DND-41 (cell line): ENCODE measurements at regions not wholly inside any gene's neighbourhood (a gene's known extent, or its start where the extent isn't known, plus 50 kb on each side); places are given as distances from the start of the nearest gene placed in this dataset.

Source experiments
- ATAC-seq: fragments of 200-7000 bp; cut with Tn5 transposase; 3 replicates; pipeline ENCODE4 v1.9.1; 2021; ENCODE audit warnings: low read depth; ENCODE audit not compliant: insufficient read depth
- DNase-seq: peaks from one replicate; pipeline ENCODE4 v3.0.0-alpha.2; 2020
- H2AFZ ChIP-seq: 2 replicates; pipeline ENCODE4 v1.6.0; 2012; ENCODE audit warnings: low read depth, low read length
- H3K27ac ChIP-seq: 2 replicates; pipeline ENCODE4 v1.5.1; 2012; ENCODE audit warnings: low read length, inconsistent platforms
- H3K27me3 ChIP-seq: fragments of 200-600 bp; sonication (generic); 2 replicates; pipeline ENCODE4 v1.6.0; 2012; ENCODE audit warnings: low read length, mild to moderate bottlenecking, inconsistent platforms; ENCODE audit not compliant: insufficient read depth, poor library complexity
- H3K36me3 ChIP-seq: 2 replicates; pipeline ENCODE4 v1.5.1; 2012; ENCODE audit warnings: low read length, inconsistent platforms; ENCODE audit not compliant: insufficient read depth
- H3K4me1 ChIP-seq: 2 replicates; pipeline ENCODE4 v1.5.1; 2012; ENCODE audit warnings: mild to moderate bottlenecking, low read length; ENCODE audit not compliant: insufficient read depth
- H3K4me2 ChIP-seq: 2 replicates; pipeline ENCODE4 v1.6.0; 2012; ENCODE audit warnings: mild to moderate bottlenecking, moderate library complexity, low read length, inconsistent platforms; ENCODE audit not compliant: insufficient read depth
- H3K4me3 ChIP-seq, 2 experiments: fragments of 200-600 bp in 1 of 2; shearing (Covaris generic) in 1 of 2; 2 replicates each; pipeline ENCODE4 v1.5.1; 2012 to 2016; ENCODE audit warnings: inconsistent platforms in 2 of 2, low read length in 2 of 2, mild to moderate bottlenecking in 2 of 2, low read depth in 1 of 2, moderate library complexity in 1 of 2
- H3K79me2 ChIP-seq: 2 replicates; pipeline ENCODE4 v1.6.0; 2012; ENCODE audit warnings: low read length, inconsistent platforms; ENCODE audit not compliant: insufficient read depth
- H3K9ac ChIP-seq: 2 replicates; pipeline ENCODE4 v1.6.0; 2012; ENCODE audit warnings: low read depth, mild to moderate bottlenecking, inconsistent platforms, low read length, moderate library complexity
- H3K9me3 ChIP-seq: 2 replicates; pipeline ENCODE4 v1.5.1; 2012; ENCODE audit warnings: low read length, moderate library complexity, mild to moderate bottlenecking, inconsistent platforms; ENCODE audit not compliant: insufficient read depth, severe bottlenecking
- H4K20me1 ChIP-seq: 2 replicates; pipeline ENCODE4 v1.6.0; 2012; ENCODE audit warnings: low read length; ENCODE audit not compliant: insufficient read depth
- EZH2 ChIP-seq: IDR thresholded peaks from 3 replicates; pipeline ENCODE4 v1.6.1; 2012; ENCODE audit warnings: borderline replicate concordance, low read depth, mild to moderate bottlenecking, moderate library complexity, low read length, inconsistent platforms; ENCODE audit not compliant: severe bottlenecking
- TF ChIP-seq, protein P1 (sequence below): IDR thresholded peaks from 2 replicates; pipeline ENCODE4 v1.5.1; 2012; ENCODE audit warnings: borderline replicate concordance, low read length, moderate library complexity, mild to moderate bottlenecking; ENCODE audit not compliant: poor library complexity, severe bottlenecking; ENCODE audit errors: extremely low read depth

DNA sequence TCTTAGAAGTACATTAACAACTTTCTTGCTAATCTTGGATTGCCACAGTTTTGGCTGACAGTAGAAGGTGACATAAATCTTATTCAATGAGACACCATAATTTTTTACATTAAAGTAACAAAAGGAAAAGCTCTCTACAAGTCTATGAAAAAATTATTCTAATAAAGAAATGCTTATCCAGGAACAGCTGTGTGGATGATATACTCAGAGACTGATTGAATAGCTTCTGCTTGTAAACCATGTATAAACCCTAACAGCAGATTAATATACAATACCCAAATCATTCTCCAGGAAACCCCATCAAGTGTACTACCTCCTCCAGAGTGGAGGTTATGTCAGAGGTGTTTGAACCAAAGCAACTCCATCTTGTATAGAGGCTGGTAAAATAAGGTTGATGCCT is 581.4 kb upstream of the PTGER4 start:
- H3K9me3 ChIP-seq = peaks cover 13% of the 10 kb centered on the region
- no peaks in the 10 kb centered on the region for H3K4me1 ChIP-seq
- no peak for DNase-seq
- H3K9ac ChIP-seq = no peak overlapping the region
- no peak overlapping the region for H3K27ac ChIP-seq
- H3K4me2 ChIP-seq = no peak overlapping the region
- no peaks in the 10 kb centered on the region for H3K36me3 ChIP-seq
- no peaks in the 10 kb centered on the region for H3K27me3 ChIP-seq
- H3K79me2 ChIP-seq = no peaks in the 10 kb centered on the region
- ATAC-seq = no peak
- no peak overlapping the region for H2AFZ ChIP-seq
- TF ChIP-seq, protein P1, sequence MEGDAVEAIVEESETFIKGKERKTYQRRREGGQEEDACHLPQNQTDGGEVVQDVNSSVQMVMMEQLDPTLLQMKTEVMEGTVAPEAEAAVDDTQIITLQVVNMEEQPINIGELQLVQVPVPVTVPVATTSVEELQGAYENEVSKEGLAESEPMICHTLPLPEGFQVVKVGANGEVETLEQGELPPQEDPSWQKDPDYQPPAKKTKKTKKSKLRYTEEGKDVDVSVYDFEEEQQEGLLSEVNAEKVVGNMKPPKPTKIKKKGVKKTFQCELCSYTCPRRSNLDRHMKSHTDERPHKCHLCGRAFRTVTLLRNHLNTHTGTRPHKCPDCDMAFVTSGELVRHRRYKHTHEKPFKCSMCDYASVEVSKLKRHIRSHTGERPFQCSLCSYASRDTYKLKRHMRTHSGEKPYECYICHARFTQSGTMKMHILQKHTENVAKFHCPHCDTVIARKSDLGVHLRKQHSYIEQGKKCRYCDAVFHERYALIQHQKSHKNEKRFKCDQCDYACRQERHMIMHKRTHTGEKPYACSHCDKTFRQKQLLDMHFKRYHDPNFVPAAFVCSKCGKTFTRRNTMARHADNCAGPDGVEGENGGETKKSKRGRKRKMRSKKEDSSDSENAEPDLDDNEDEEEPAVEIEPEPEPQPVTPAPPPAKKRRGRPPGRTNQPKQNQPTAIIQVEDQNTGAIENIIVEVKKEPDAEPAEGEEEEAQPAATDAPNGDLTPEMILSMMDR = no peak
- TF ChIP-seq EZH2 = no peak
- H4K20me1 ChIP-seq = no peaks in the 10 kb centered on the region
- no peak overlapping the region for H3K4me3 ChIP-seq

DNA sequence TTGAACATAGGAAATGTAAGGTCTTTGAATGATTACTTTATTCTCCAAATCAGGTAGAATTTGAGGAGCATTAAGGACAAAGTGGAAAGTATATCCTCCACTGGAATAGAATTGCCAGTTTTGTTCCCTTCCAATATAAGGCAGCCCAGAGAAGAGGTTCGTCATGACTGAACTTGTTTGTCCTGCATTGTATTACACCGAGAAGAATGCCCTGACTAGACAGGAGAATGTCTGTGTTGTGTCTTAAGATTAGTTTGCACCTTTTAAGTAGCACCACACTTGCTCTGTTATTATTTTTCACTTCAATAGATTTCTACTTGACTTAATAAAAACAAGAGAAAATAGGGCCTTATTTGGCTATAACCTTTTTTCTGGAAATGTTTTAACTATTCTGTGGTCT is 586.2 kb upstream of the PTGER4 start:
- ATAC-seq = no peak
- H3K4me3 ChIP-seq = no peak overlapping the region
- H3K79me2 ChIP-seq = no peaks in the 10 kb centered on the region
- H3K4me2 ChIP-seq = no peak overlapping the region
- no peaks in the 10 kb centered on the region for H3K27me3 ChIP-seq
- TF ChIP-seq EZH2 = no peak
- TF ChIP-seq, protein P1 = no peak
- H3K9ac ChIP-seq = no peak overlapping the region
- DNase-seq = no peak
- no peak overlapping the region for H2AFZ ChIP-seq
- H3K27ac ChIP-seq = no peak overlapping the region
- peaks cover 48% of the 10 kb centered on the region for H3K9me3 ChIP-seq
- 0 out of 2 replicates have a peak, but pooled peaks cover 2% of the 10 kb centered on the region for H3K36me3 ChIP-seq
- no peaks in the 10 kb centered on the region for H4K20me1 ChIP-seq
- no peaks in the 10 kb centered on the region for H3K4me1 ChIP-seq

DNA sequence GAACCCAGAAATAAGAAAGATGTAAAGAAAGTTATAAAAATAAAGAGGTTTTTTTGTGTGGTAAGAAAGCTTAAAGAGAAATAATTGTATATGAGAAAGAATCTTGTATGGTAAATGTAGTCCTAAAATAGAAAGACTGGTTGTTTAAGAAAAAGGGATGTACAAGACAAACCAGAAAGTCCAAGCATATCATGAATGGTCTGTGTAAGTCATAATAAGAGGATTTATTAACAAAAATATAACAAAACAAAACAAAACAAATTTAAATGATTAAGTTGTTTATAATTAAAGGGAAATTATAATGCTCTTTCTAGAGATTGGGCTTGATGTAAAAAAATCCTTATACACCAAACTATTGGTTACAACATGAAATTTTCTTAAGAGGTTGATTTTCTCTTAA is 590.4 kb upstream of the PTGER4 start:
- Histone ChIP-seq H3K27ac (no peak overlapping the region), H3K27me3 (no peaks in the 10 kb centered on the region), H3K4me1 (no peaks in the 10 kb centered on the region), H3K9me3 (peaks cover 63% of the 10 kb centered on the region), H3K4me3 (no peak overlapping the region), H3K4me2 (no peak overlapping the region), H3K36me3 (0 out of 2 replicates have a peak, but pooled peaks cover 2% of the 10 kb centered on the region), H2AFZ (no peak overlapping the region), H3K79me2 (no peaks in the 10 kb centered on the region), H3K9ac (no peak overlapping the region), H4K20me1 (no peaks in the 10 kb centered on the region)
- DNase-seq (no peak), ATAC-seq (no peak)
- TF ChIP-seq, protein P1 = no peak
- TF ChIP-seq EZH2 = no peak

DNA sequence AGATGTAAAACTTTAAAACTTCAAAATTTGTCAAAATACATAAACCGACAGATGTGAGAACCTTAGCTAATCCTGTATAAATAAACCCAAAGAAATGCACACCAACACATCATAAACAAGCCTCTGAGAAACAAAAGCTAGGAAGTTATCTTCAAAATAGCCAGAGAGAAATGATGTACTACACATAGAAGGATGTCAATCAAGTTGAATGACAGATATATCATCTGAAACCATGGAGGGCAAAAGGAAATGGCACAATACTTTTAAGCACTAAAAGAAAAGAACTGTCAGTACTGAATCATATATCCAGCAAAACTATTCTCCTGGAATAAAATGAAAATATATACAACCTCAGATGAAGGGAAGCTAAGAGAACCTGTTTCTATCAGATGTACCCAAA is 595.1 kb upstream of the PTGER4 start:
- DNase-seq = no peak
- H3K9me3 ChIP-seq = peaks cover 26% of the 10 kb centered on the region
- no peaks in the 10 kb centered on the region for H3K27me3 ChIP-seq
- H3K4me3 ChIP-seq = no peak overlapping the region
- TF ChIP-seq, protein P1 = no peak
- TF ChIP-seq EZH2 = no peak
- H3K4me2 ChIP-seq = no peak overlapping the region
- no peak overlapping the region for H3K27ac ChIP-seq
- no peaks in the 10 kb centered on the region for H3K36me3 ChIP-seq
- H4K20me1 ChIP-seq = no peaks in the 10 kb centered on the region
- H3K79me2 ChIP-seq = no peaks in the 10 kb centered on the region
- ATAC-seq = no peak
- H3K4me1 ChIP-seq = no peaks in the 10 kb centered on the region
- H3K9ac ChIP-seq = no peak overlapping the region
- H2AFZ ChIP-seq = no peak overlapping the region
